Mesendoderm (in vitro differentiated cells): ENCODE measurements at regions not wholly inside any gene's neighbourhood (a gene's known extent, or its start where the extent isn't known, plus 50 kb on each side); places are given as distances from the start of the nearest gene placed in this dataset.

Experiments
- DNase-seq: peaks from one replicate; pipeline ENCODE4 v3.0.0; 2013
- H2AK5ac ChIP-seq: 2 replicates; pipeline ENCODE4 v1.6.1; 2013; ENCODE audit warnings: low read length, inconsistent platforms
- H2BK120ac ChIP-seq: 2 replicates; pipeline ENCODE4 v1.6.1; 2013; ENCODE audit warnings: low read depth, mild to moderate bottlenecking, low read length, moderate library complexity, mixed read lengths
- H2BK15ac ChIP-seq: replicated peaks from 2 replicates; pipeline ENCODE4 v1.6.1; 2013; ENCODE audit warnings: low read depth, mild to moderate bottlenecking, moderate library complexity
- H2BK5ac ChIP-seq: 2 replicates; pipeline ENCODE4 v1.6.1; 2013; ENCODE audit warnings: low read length, inconsistent platforms
- H3K18ac ChIP-seq: 2 replicates; pipeline ENCODE4 v1.6.1; 2013; ENCODE audit warnings: mild to moderate bottlenecking, low read length, mixed read lengths
- H3K23ac ChIP-seq: one replicate; pipeline ENCODE4 v1.6.1; 2013; ENCODE audit warnings: low read length
- H3K27ac ChIP-seq: 2 replicates; pipeline ENCODE4 v1.5.1; 2013; ENCODE audit warnings: low read depth, mild to moderate bottlenecking, inconsistent platforms, low read length, moderate library complexity
- H3K27me3 ChIP-seq: 2 replicates; pipeline ENCODE4 v1.6.1; 2013; ENCODE audit warnings: low read length, control low read depth, mild to moderate bottlenecking, inconsistent platforms; ENCODE audit not compliant: insufficient read depth, poor library complexity
- H3K36me3 ChIP-seq: 2 replicates; pipeline ENCODE4 v1.6.1; 2013; ENCODE audit warnings: low read length, inconsistent platforms; ENCODE audit not compliant: control insufficient read depth, insufficient read depth
- H3K4ac ChIP-seq: one replicate; pipeline ENCODE4 v1.6.1; 2013; ENCODE audit warnings: low read depth, mild to moderate bottlenecking, low read length, moderate library complexity
- H3K4me1 ChIP-seq: 2 replicates; pipeline ENCODE4 v1.6.1; 2013; ENCODE audit warnings: low read depth, low read length, inconsistent platforms; ENCODE audit not compliant: control insufficient read depth
- H3K4me2 ChIP-seq: 2 replicates; pipeline ENCODE4 v1.6.1; 2013; ENCODE audit warnings: low read length
- H3K4me3 ChIP-seq: 2 replicates; pipeline ENCODE4 v1.5.1; 2013; ENCODE audit warnings: mild to moderate bottlenecking, low read length
- H3K56ac ChIP-seq: one replicate; pipeline ENCODE4 v1.6.1; 2013; ENCODE audit warnings: low read length
- H3K79me1 ChIP-seq: 2 replicates; pipeline ENCODE4 v1.6.1; 2013; ENCODE audit warnings: low read length, inconsistent platforms
- H3K79me2 ChIP-seq: 2 replicates; pipeline ENCODE4 v1.6.1; 2013; ENCODE audit warnings: mild to moderate bottlenecking, low read length; ENCODE audit not compliant: control insufficient read depth, insufficient read depth
- H3K9ac ChIP-seq: 2 replicates; pipeline ENCODE4 v1.6.1; 2013; ENCODE audit warnings: low read length, inconsistent platforms
- H4K5ac ChIP-seq: one replicate; pipeline ENCODE4 v1.6.1; 2013; ENCODE audit warnings: low read length
- H4K8ac ChIP-seq: one replicate; pipeline ENCODE4 v1.6.1; 2013; ENCODE audit warnings: low read depth, mild to moderate bottlenecking, control low read depth, low read length, moderate library complexity
- WGBS: extraction: QIAGEN DNeasy Blood & Tissue Kit; methylation state at CpG from one replicate; pipeline ENCODE4 v1.1.7; 2013; ENCODE audit warnings: low lambda C conversion rate, missing lambda C conversion rate; ENCODE audit not compliant: insufficient coverage; ENCODE audit errors: extremely low coverage; 5-methylcytosine and 5-hydroxymethylcytosine counted together

GRCh38 chr22:48207919-48208535, 1445.6 kb downstream of the TBC1D22A start:
- Histone ChIP-seq H3K23ac (no peak overlapping the region), H3K9ac (no peak overlapping the region), H3K79me2 (no peaks in the 10 kb centered on the region), H3K79me1 (no peaks in the 10 kb centered on the region), H3K4me2 (no peak overlapping the region), H3K4ac (no peak overlapping the region), H2BK15ac (no peak overlapping the region), H3K4me3 (no peak overlapping the region), H3K27me3 (no peaks in the 10 kb centered on the region), H4K8ac (no peak overlapping the region), H2BK120ac (no peak overlapping the region), H2BK5ac (no peak overlapping the region), H3K56ac (no peak overlapping the region), H3K27ac (no peak overlapping the region), H3K4me1 (no peaks in the 10 kb centered on the region), H2AK5ac (no peak overlapping the region), H3K36me3 (no peaks in the 10 kb centered on the region), H4K5ac (no peak overlapping the region), H3K18ac (no peak overlapping the region)
- DNase-seq, result no peak
- no CpG with 5 or more reads among the region's 6 CpGs for WGBS

GRCh38 chr22:48205790-48206189, 1443.3 kb downstream of the TBC1D22A start:
- Histone ChIP-seq H3K27me3 (no peaks in the 10 kb centered on the region), H3K4me3 (no peak overlapping the region), H3K79me2 (no peaks in the 10 kb centered on the region), H3K23ac (no peak overlapping the region), H2BK15ac (no peak overlapping the region), H3K9ac (no peak overlapping the region), H2BK120ac (no peak overlapping the region), H4K8ac (no peak overlapping the region), H3K79me1 (no peaks in the 10 kb centered on the region), H3K4me1 (no peaks in the 10 kb centered on the region), H2BK5ac (no peak overlapping the region), H3K18ac (no peak overlapping the region), H3K4me2 (no peak overlapping the region), H3K4ac (no peak overlapping the region), H3K27ac (no peak overlapping the region), H3K36me3 (no peaks in the 10 kb centered on the region), H4K5ac (no peak overlapping the region), H2AK5ac (no peak overlapping the region), H3K56ac (no peak overlapping the region)
- WGBS, result no CpG with 5 or more reads among the region's 3 CpGs
- no peak for DNase-seq

GRCh38 chr22:48205161-48205560, 1442.7 kb downstream of the TBC1D22A start:
- Histone ChIP-seq H3K56ac (no peak overlapping the region), H4K5ac (no peak overlapping the region), H3K36me3 (no peaks in the 10 kb centered on the region), H2BK120ac (no peak overlapping the region), H3K4me1 (no peaks in the 10 kb centered on the region), H3K4me2 (no peak overlapping the region), H3K79me2 (no peaks in the 10 kb centered on the region), H2BK15ac (no peak overlapping the region), H3K4me3 (no peak overlapping the region), H4K8ac (no peak overlapping the region), H3K27ac (no peak overlapping the region), H2BK5ac (no peak overlapping the region), H3K79me1 (no peaks in the 10 kb centered on the region), H3K18ac (no peak overlapping the region), H3K9ac (no peak overlapping the region), H3K23ac (no peak overlapping the region), H2AK5ac (no peak overlapping the region), H3K4ac (no peak overlapping the region), H3K27me3 (no peaks in the 10 kb centered on the region)
- no peak for DNase-seq
- WGBS, result no CpG with 5 or more reads among the region's 7 CpGs

GRCh38 chr22:48204296-48204695, 1441.8 kb downstream of the TBC1D22A start:
- H2BK120ac ChIP-seq, result no peak overlapping the region
- H3K4ac ChIP-seq, result no peak overlapping the region
- H3K56ac ChIP-seq, result no peak overlapping the region
- H4K5ac ChIP-seq, result no peak overlapping the region
- no peak overlapping the region for H3K18ac ChIP-seq
- no peak overlapping the region for H2BK15ac ChIP-seq
- no peak overlapping the region for H3K9ac ChIP-seq
- DNase-seq, result no peak
- no peaks in the 10 kb centered on the region for H3K79me1 ChIP-seq
- H3K27me3 ChIP-seq, result no peaks in the 10 kb centered on the region
- no peak overlapping the region for H3K23ac ChIP-seq
- H3K27ac ChIP-seq, result no peak overlapping the region
- H2AK5ac ChIP-seq, result no peak overlapping the region
- no peaks in the 10 kb centered on the region for H3K79me2 ChIP-seq
- H3K36me3 ChIP-seq, result no peaks in the 10 kb centered on the region
- no peak overlapping the region for H4K8ac ChIP-seq
- no peaks in the 10 kb centered on the region for H3K4me1 ChIP-seq
- WGBS, result no CpG with 5 or more reads among the region's 2 CpGs
- H3K4me3 ChIP-seq, result no peak overlapping the region
- no peak overlapping the region for H3K4me2 ChIP-seq
- no peak overlapping the region for H2BK5ac ChIP-seq

GRCh38 chr22:48199667-48200066, 1437.2 kb downstream of the TBC1D22A start:
- H4K5ac ChIP-seq, result no peak overlapping the region
- H2BK5ac ChIP-seq, result no peak overlapping the region
- H3K9ac ChIP-seq, result no peak overlapping the region
- H3K27ac ChIP-seq, result no peak overlapping the region
- H2AK5ac ChIP-seq, result no peak overlapping the region
- no peaks in the 10 kb centered on the region for H3K79me1 ChIP-seq
- H4K8ac ChIP-seq, result no peak overlapping the region
- no peak overlapping the region for H3K23ac ChIP-seq
- no peak overlapping the region for H2BK15ac ChIP-seq
- H2BK120ac ChIP-seq, result no peak overlapping the region
- H3K27me3 ChIP-seq, result no peaks in the 10 kb centered on the region
- H3K4me2 ChIP-seq, result no peak overlapping the region
- no peaks in the 10 kb centered on the region for H3K4me1 ChIP-seq
- no peak for DNase-seq
- H3K4ac ChIP-seq, result no peak overlapping the region
- H3K56ac ChIP-seq, result no peak overlapping the region
- WGBS, result no CpG with 5 or more reads among the region's 7 CpGs
- H3K79me2 ChIP-seq, result no peaks in the 10 kb centered on the region
- no peaks in the 10 kb centered on the region for H3K36me3 ChIP-seq
- H3K4me3 ChIP-seq, result no peak overlapping the region
- H3K18ac ChIP-seq, result no peak overlapping the region
